Loucy (cell line): ENCODE measurements at regions not wholly inside any gene's neighbourhood (a gene's known extent, or its start where the extent isn't known, plus 50 kb on each side); places are given as distances from the start of the nearest gene placed in this dataset.

Experiments used
- H2AFZ ChIP-seq: fragments of 200-600 bp; sonication (generic); 2 replicates; pipeline ENCODE4 v1.6.0; 2016; ENCODE audit warnings: antibody characterized with exemption, mild to moderate bottlenecking, low read length, moderate library complexity
- H3F3A ChIP-seq: fragments of 200-600 bp; 2 replicates; pipeline ENCODE4 v1.6.0; 2016; ENCODE audit warnings: antibody characterized with exemption, low read depth, mild to moderate bottlenecking
- H3K27me3 ChIP-seq: fragments of 200-600 bp; sonication (generic); 2 replicates; pipeline ENCODE4 v1.6.1; 2014; ENCODE audit warnings: low read length, mild to moderate bottlenecking; ENCODE audit not compliant: insufficient read depth, poor library complexity, severe bottlenecking
- H3K36me3 ChIP-seq: fragments of 200-600 bp; sonication (generic); 2 replicates; pipeline ENCODE4 v1.6.1; 2016; ENCODE audit warnings: low read length; ENCODE audit not compliant: insufficient read depth
- H3K4me1 ChIP-seq: fragments of 200-600 bp; sonication (generic); 2 replicates; pipeline ENCODE4 v1.5.1; 2014; ENCODE audit warnings: low read length, mild to moderate bottlenecking; ENCODE audit not compliant: insufficient read depth, poor library complexity, severe bottlenecking
- H3K4me2 ChIP-seq: fragments of 200-600 bp; sonication (generic); 2 replicates; pipeline ENCODE4 v1.6.0; 2014; ENCODE audit warnings: antibody characterized with exemption, low read length, low read depth, mild to moderate bottlenecking; ENCODE audit not compliant: poor library complexity, severe bottlenecking
- H3K4me3 ChIP-seq: fragments of 200-600 bp; sonication (generic); 2 replicates; pipeline ENCODE4 v1.5.1; 2014; ENCODE audit warnings: low read length, mild to moderate bottlenecking, mixed read lengths; ENCODE audit not compliant: poor library complexity, severe bottlenecking
- H3K79me2 ChIP-seq: fragments of 200-600 bp; sonication (generic); 2 replicates; pipeline ENCODE4 v1.6.1; 2014; ENCODE audit warnings: low read length; ENCODE audit not compliant: insufficient read depth
- H3K9ac ChIP-seq: fragments of 200-600 bp; sonication (generic); 2 replicates; pipeline ENCODE4 v1.6.0; 2014; ENCODE audit warnings: mild to moderate bottlenecking, low read depth, low read length, moderate library complexity; ENCODE audit not compliant: poor library complexity, severe bottlenecking
- H3K9me2 ChIP-seq: fragments of 200-600 bp; sonication (generic); replicated peaks from 2 replicates; pipeline ENCODE4 v1.6.1; 2016; ENCODE audit warnings: low read depth, low read length, mixed read lengths
- H3K9me3 ChIP-seq: fragments of 200-600 bp; sonication (generic); 2 replicates; pipeline ENCODE4 v1.6.1; 2014; ENCODE audit warnings: mild to moderate bottlenecking, antibody characterized with exemption, low read length, low read depth; ENCODE audit not compliant: insufficient read depth
- H4K20me1 ChIP-seq: fragments of 200-600 bp; sonication (generic); 2 replicates; pipeline ENCODE4 v1.6.0; 2014; ENCODE audit warnings: antibody characterized with exemption, low read length, mild to moderate bottlenecking; ENCODE audit not compliant: insufficient read depth, poor library complexity, severe bottlenecking
- EZH2phosphoT487 ChIP-seq: fragments of 200-600 bp; IDR thresholded peaks from 2 replicates; pipeline ENCODE4 v1.6.1; 2018; ENCODE audit warnings: antibody characterized with exemption, mild to moderate bottlenecking, moderate library complexity, borderline replicate concordance
- TF ChIP-seq, protein P1 (sequence below): fragments of 200-600 bp; sonication (generic); conservative IDR thresholded peaks from 2 replicates; pipeline ENCODE4 v1.5.1; 2014; ENCODE audit warnings: mild to moderate bottlenecking, antibody characterized with exemption, low read length

DNA sequence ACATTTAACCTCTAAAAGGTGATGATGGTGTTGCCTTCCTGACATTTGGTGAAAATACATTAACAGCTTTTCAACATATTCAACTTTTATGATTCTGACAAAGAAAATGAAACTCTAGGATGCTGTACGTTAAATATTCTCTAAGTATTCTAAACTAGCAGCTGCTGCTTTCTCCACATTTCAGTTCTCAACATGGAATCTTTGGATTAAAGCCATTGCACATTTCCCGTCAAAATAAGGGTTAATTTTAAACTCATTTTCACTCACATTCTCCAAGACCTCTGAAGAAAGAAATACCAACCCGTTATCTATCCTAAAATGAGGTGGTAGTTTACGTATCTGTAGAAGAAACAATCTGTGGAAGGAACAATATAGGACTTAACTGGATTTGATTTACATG is 655.7 kb upstream of the ARPP21 start:
- Histone ChIP-seq H3K9me3 (no peaks in the 10 kb centered on the region), H3K9me2 (no peaks in the 10 kb centered on the region), H3K27me3 (no peaks in the 10 kb centered on the region), H3F3A (no peaks in the 10 kb centered on the region), H3K4me2 (no peak overlapping the region), H3K9ac (no peak overlapping the region), H2AFZ (no peak overlapping the region), H3K4me3 (no peak overlapping the region), H3K4me1 (no peaks in the 10 kb centered on the region), H3K79me2 (no peaks in the 10 kb centered on the region), H3K36me3 (no peaks in the 10 kb centered on the region), H4K20me1 (no peaks in the 10 kb centered on the region)
- TF ChIP-seq, protein P1, sequence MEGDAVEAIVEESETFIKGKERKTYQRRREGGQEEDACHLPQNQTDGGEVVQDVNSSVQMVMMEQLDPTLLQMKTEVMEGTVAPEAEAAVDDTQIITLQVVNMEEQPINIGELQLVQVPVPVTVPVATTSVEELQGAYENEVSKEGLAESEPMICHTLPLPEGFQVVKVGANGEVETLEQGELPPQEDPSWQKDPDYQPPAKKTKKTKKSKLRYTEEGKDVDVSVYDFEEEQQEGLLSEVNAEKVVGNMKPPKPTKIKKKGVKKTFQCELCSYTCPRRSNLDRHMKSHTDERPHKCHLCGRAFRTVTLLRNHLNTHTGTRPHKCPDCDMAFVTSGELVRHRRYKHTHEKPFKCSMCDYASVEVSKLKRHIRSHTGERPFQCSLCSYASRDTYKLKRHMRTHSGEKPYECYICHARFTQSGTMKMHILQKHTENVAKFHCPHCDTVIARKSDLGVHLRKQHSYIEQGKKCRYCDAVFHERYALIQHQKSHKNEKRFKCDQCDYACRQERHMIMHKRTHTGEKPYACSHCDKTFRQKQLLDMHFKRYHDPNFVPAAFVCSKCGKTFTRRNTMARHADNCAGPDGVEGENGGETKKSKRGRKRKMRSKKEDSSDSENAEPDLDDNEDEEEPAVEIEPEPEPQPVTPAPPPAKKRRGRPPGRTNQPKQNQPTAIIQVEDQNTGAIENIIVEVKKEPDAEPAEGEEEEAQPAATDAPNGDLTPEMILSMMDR = no peak
- TF ChIP-seq EZH2phosphoT487 = no peak

DNA sequence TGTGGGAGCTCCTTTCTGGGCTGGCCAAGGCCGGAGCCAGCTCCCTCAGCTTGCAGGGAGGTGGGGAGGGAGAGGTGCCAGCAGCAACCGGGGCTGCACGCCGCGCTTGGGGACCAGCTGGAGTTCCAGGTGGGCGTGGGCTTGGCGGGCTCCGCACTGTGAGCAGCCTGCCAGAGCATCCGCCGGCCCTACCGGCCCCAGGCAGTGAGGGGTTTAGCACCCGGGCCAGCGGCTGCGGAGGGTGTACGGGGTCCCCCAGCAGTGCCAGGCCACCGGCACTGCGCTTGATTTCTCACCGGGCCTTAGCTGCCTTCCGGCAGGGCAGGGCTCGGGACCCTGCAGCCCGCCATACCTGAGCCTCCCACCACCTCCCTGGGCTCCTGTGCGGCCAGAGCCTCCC is 651.0 kb upstream of the ARPP21 start:
- Histone ChIP-seq H3K27me3 (peaks cover 10% of the 10 kb centered on the region), H3K36me3 (no peaks in the 10 kb centered on the region), H2AFZ (no peak overlapping the region), H3K79me2 (no peaks in the 10 kb centered on the region), H3K9ac (no peak overlapping the region), H3K9me3 (peaks cover 8% of the 10 kb centered on the region; the same call in 1 of the 2 replicates), H3K4me3 (no peak overlapping the region), H3K9me2 (no peaks in the 10 kb centered on the region), H3F3A (no peaks in the 10 kb centered on the region), H3K4me2 (no peak overlapping the region), H3K4me1 (peaks cover 10% of the 10 kb centered on the region), H4K20me1 (no peaks in the 10 kb centered on the region)
- TF ChIP-seq EZH2phosphoT487 = no peak
- TF ChIP-seq, protein P1 = no peak

DNA sequence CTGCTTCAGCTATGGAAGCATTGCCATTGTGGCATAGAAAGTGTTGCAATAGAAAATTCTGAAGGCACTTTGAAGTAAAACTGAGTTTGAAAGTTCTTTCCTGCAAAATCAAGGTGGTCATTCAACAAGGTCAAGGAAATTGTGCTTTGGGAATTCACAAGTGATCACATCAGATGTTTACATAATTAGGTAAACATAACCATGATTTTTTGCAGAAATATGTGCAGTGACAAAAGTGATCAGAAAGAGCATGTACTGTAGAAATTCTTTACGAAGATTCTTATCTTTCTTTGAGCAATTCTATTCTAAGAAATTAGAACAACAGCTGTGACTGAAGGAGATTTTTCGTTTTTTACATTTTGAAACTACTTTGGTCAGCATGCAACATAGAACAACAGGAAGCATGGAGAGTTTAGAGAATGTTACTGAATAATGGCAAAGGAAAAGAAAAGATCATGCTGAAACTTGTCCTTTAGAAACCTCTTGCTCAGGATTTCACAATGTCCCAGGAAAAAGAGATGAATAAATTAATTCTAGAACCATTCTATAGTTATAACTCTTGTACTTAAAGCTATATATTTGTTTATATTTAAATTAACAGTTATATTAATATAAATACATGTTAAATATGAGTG is 643.4 kb upstream of the ARPP21 start:
- H3K9me3 ChIP-seq = no peaks in the 10 kb centered on the region
- H3K9ac ChIP-seq = no peak overlapping the region
- no peaks in the 10 kb centered on the region for H3K79me2 ChIP-seq
- no peaks in the 10 kb centered on the region for H4K20me1 ChIP-seq
- H3F3A ChIP-seq = no peaks in the 10 kb centered on the region
- no peak overlapping the region for H3K4me2 ChIP-seq
- H3K27me3 ChIP-seq = peaks cover 49% of the 10 kb centered on the region
- no peak overlapping the region for H2AFZ ChIP-seq
- TF ChIP-seq, protein P1 = no peak
- TF ChIP-seq EZH2phosphoT487 = no peak
- H3K4me3 ChIP-seq = no peak overlapping the region
- H3K36me3 ChIP-seq = no peaks in the 10 kb centered on the region
- H3K4me1 ChIP-seq = peaks cover 10% of the 10 kb centered on the region
- H3K9me2 ChIP-seq = no peaks in the 10 kb centered on the region
